Head of caudate nucleus (tissue), 42 donors: ENCODE measurements at regions not wholly inside any gene's neighbourhood (a gene's known extent, or its start where the extent isn't known, plus 50 kb on each side); places are given as distances from the start of the nearest gene placed in this dataset.
"Not testable (repeated sequence)": the region's sequence is repeated elsewhere in the genome, so short reads cannot be mapped to it uniquely, and the experiment has no call there.

Experiments
- DNase-seq, 42 donors: peaks; one replicate each; pipeline versions ENCODE4 v3.0.0 to v3.0.0-alpha.2; 2020 to 2021; ENCODE audit warnings: mixed read lengths in 7 of 42
- intact Hi-C: fragments of 100-400 bp; cut with DNase I; formaldehyde crosslinking; loops from one replicate; pipeline ENCODE4 v1.15.0; 2022

DNA sequence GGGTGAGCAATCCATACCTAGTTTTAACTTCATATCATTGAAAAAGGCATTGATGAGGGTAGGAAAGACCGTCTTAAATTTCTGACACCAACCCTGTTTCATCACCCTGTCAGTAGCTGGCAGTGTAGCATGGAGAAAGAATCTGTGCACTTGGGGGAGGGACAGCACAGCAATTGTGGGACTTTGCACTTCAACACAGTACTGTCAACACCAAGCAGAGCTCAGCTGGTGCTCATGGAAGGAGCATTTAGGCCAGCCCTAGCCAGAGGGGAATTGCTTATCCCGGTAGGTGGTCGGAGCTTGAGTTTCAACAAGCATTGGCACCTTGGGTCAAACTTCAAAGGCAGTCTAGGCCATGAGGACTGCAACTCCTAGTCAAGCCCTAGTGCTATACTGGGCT lies 281.6 kb upstream of the TGIF2LY start:
- DNase-seq, intact Hi-C loops: not testable (repeated sequence)

DNA sequence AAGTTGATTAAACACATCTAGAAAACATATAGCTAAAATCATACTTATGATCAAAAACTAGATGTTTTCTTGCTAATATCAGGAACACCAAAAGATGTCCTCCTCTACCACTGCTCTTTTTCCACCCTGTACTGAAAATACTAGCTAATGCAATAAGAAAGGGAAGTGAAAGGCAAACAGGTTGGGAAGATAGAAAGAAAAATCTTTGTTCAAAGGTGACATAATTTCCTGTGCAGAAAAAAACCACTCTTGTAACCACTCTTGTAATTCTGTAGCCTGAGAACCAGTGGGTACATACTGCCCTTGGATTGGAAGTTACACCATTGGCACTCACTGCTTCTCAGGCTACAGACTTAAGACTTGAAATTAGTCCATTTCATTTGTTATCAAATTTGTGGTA lies 258.9 kb upstream of the TGIF2LY start:
- intact Hi-C loops, DNase-seq: not testable (repeated sequence)

DNA sequence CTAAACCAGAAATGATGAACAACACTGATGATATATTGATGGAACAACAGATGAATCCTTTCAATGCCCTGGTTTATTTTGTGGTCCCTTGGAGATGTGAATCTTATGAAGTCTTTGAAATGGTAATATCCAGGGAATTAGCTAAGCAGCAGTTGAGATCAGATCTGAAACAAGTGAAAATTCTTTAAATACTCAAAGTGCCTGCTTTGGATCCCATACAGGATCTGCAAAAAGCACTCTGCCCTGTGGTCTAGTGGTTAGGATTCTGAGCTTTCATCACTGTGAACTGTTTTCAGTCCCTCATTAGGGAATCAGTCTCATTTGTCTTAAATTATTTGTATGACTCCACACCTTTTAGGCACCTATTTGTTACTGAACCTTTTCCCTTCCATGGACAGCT lies 211.3 kb upstream of the TGIF2LY start:
- intact Hi-C loops, DNase-seq: not testable (repeated sequence)

DNA sequence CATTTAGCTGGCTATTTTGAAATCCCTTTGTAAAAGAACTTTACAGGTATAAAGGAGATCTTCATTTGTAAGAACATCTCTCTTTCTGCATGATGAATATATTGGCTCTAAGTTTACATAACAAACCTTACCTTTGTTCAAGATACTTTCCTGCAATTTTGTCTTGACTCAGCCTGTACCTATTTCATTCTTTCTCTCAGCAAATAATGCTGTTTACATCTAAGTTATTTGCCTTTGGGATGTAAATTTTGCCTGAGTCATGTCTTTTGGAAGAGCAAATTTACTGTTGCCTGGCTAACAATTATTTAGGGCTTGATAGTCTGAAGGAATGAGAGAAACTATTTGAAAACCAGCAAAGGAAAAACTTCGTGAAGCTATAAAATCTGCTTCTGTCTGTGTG lies 210.4 kb upstream of the TGIF2LY start:
- DNase-seq, intact Hi-C loops: not testable (repeated sequence)

DNA sequence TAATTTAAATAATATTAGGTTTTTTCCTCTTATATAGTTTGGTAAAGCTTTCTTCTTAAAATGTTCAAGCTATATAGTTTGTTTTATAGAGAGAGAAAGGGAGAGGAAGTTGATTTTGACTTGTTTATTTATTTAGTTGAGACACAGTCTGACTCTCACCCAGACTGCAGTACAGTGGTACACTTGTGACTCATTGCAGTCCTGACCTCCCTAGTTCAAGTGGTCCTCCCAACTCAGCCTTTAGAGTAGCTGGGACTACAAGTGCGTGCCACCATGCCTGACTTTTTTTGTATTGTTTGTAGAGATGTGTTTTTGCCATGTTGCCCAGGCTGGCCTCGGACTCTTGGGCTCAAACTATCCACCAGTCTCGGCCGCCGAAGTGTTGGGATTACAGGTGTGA lies 187.4 kb upstream of the TGIF2LY start:
- intact Hi-C loops: not testable (repeated sequence)

DNA sequence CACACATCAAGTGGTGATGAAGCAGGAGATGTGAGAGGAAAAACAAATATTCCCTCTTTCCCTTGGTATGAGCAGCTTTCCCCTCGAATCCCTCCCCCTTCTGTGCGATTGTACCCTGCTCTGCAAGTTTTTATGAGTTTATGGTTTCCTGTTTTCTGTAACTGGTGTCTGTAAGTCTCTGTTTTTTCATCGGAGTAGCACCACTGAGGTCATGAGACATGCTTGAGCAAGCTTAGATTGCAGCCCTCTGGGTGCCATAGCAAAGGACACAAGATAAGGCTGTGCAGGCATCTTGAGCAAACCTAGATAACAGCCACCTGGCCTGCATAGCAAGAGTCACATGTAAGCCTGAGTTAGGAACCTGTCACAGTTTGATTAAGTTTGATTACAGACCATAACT lies 174.6 kb upstream of the TGIF2LY start:
- intact Hi-C loops, DNase-seq: not testable (repeated sequence)

More for the DNA sequence above, 187.4 kb upstream of the TGIF2LY start:
- DNase-seq: not testable (repeated sequence)

DNA sequence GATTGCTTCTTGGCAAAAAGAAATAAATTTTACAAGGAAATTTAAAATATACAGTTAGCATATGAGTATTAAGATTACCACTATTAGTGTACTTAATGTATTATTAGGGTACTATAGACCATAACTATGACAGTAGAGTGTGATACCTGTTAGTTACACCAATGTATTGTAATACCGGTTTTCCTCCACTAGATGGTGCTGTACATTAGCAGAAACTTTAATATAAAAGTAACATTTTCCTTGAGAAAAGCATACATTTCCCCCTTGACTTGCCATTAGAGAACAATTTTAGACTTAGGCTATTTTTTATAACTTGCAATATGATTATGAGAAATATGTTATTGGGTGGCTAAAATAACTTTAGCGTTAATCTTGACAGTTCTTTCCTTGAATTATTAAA lies 173.3 kb upstream of the TGIF2LY start:
- DNase-seq: peak in 1 of 42 donors; percentile 3
- intact Hi-C loops: not testable (repeated sequence)

DNA sequence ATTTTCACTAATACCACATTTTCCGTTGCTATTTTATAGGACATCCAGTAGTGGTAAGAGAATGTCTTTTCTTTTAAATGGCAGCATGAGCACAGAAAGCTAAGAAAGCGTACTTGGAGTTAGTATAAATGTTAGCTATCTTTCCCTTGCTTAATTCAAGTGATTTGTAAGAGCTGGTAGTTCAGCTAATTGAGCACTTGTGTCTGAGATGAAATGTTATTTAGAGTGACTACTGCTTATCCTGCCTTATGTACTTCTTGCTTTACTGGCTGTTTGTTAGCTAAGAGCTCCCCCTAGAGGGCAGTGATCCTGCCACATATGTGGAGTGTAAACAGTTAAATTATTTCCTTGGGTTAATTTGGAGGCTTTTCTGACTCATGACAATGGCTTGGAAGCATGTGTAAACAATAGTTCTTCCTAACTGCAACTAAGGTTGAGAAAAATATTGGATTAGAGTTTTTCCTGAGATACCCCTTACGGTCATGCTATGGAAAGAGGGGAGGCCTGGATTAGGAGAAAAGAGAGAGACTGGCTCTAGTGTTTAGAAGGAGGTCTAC lies 171.9 kb upstream of the TGIF2LY start:
- DNase-seq, intact Hi-C loops: not testable (repeated sequence)

DNA sequence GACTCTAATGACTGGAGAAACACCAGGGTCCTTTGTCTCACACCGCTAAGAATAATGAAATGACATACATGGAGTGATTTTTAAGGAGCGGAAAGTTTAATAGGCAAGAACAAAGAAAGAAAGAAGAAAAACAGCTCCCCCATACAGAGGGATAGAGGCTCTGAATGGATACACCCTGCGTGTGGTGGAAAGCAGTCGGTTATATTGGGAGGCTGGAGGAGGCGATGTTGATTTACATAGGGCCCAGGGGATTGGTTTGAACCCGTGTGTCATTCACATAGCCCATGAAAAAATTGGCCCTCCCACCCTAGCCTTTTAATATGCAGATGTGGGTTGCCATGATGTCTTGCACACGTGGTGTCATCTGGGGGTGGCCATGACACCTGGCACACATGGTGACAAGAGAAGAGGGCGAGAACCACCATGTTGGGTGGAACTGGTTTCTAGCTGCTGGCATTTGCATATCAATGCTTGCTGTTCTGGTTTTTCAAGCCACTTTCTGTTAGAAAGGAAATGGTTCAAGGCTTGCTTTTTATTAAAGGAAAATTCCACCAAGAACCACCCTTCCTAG lies 168.5 kb upstream of the TGIF2LY start:
- intact Hi-C loops, DNase-seq: not testable (repeated sequence)
